ENCODE measurements at regions not wholly inside any gene's neighbourhood (a gene's known extent, or its start where the extent isn't known, plus 50 kb on each side); places are given as distances from the start of the nearest gene placed in this dataset.

GRCh38 chr1:182295697-182296096, 95.9 kb downstream of the GLUL start:
- Histone ChIP-seq H3K36me3 (ENCODE audit: control insufficient read depth, insufficient read depth, low read length) (no peaks in the 10 kb centered on the region), H3K27ac (ENCODE audit: low read length) (no peak overlapping the region), H3K4me1 (ENCODE audit: control insufficient read depth, insufficient read depth, low read length) (peaks cover 10% of the 10 kb centered on the region), H3K4me3 (ENCODE audit: low read length) (no peak overlapping the region), H3K27me3 (ENCODE audit: control insufficient read depth, insufficient read depth, low read length) (no peaks in the 10 kb centered on the region), H3K9me3 (replicated peaks; ENCODE audit: control insufficient read depth, low read depth, low read length) (no peaks in the 10 kb centered on the region)
- WGBS (ENCODE audit: insufficient coverage), result 67% methylated on average over 1 of the region's 1 CpG
- DNase-seq, result no peak

GRCh38 chr1:182293119-182293589, 98.4 kb downstream of the GLUL start:
- Histone ChIP-seq H3K27ac (ENCODE audit: low read length) (no peak overlapping the region), H3K4me3 (ENCODE audit: low read length) (no peak overlapping the region), H3K9me3 (replicated peaks; ENCODE audit: control insufficient read depth, low read depth, low read length) (no peaks in the 10 kb centered on the region), H3K36me3 (ENCODE audit: control insufficient read depth, insufficient read depth, low read length) (no peaks in the 10 kb centered on the region), H3K27me3 (ENCODE audit: control insufficient read depth, insufficient read depth, low read length) (no peaks in the 10 kb centered on the region), H3K4me1 (ENCODE audit: control insufficient read depth, insufficient read depth, low read length) (peaks cover 6% of the 10 kb centered on the region)
- WGBS (ENCODE audit: insufficient coverage), result 60% methylated on average over 5 of the region's 5 CpGs
- no peak for DNase-seq

DNA sequence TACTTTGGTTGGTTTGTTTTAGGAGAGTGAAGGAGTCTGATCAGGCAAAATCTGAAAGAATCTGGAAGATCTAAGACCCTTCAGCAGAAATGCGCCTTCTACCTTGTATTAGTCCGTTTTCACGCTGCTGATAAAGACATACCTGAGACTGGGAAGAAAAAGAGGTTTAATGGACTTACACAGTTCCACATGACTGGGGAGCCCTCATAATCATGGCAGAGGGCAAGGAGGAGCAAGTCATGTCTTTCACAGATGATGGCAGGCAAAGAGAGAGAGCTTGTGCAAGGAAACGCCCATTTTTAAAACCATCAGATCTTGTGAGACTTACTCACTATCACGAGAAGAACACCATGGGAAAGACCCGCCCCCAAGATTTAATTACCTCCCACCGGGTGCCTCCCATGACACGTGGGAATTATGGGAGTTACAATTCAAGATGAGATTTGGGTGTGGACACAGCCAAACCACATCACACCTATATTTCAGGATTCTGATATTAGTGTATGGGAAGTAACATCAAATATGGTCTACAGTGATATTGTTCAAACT, 99.3 kb downstream of the GLUL start:
- Histone ChIP-seq H3K4me3 (ENCODE audit: low read length) (no peak overlapping the region), H3K9me3 (replicated peaks; ENCODE audit: control insufficient read depth, low read depth, low read length) (no peaks in the 10 kb centered on the region), H3K36me3 (ENCODE audit: control insufficient read depth, insufficient read depth, low read length) (no peaks in the 10 kb centered on the region), H3K27me3 (ENCODE audit: control insufficient read depth, insufficient read depth, low read length) (no peaks in the 10 kb centered on the region), H3K27ac (ENCODE audit: low read length) (no peak overlapping the region), H3K4me1 (ENCODE audit: control insufficient read depth, insufficient read depth, low read length) (peaks cover 6% of the 10 kb centered on the region)
- WGBS (ENCODE audit: insufficient coverage), result 100% methylated on average over 1 of the region's 8 CpGs
- no peak for DNase-seq

- Histone ChIP-seq H3K4me1 (ENCODE audit: control insufficient read depth, insufficient read depth, low read length) (peaks cover 6% of the 10 kb centered on the region), H3K4me3 (ENCODE audit: low read length) (no peak overlapping the region), H3K9me3 (replicated peaks; ENCODE audit: control insufficient read depth, low read depth, low read length) (no peaks in the 10 kb centered on the region), H3K27me3 (ENCODE audit: control insufficient read depth, insufficient read depth, low read length) (no peaks in the 10 kb centered on the region), H3K27ac (ENCODE audit: low read length) (no peak overlapping the region), H3K36me3 (ENCODE audit: control insufficient read depth, insufficient read depth, low read length) (no peaks in the 10 kb centered on the region)
- no peak for DNase-seq
- 85% methylated on average over 1 of the region's 3 CpGs for WGBS (ENCODE audit: insufficient coverage)
Measured at GRCh38 chr1:182291584-182292192, 99.9 kb downstream of the GLUL start.

GRCh38 chr1:182288749-182289604, 102.6 kb downstream of the GLUL start:
- DNase-seq, result no peak
- WGBS (ENCODE audit: insufficient coverage), result 97% methylated on average over 3 of the region's 4 CpGs
- no peak overlapping the region for H3K4me3 ChIP-seq (ENCODE audit: low read length)
- no peaks in the 10 kb centered on the region for H3K36me3 ChIP-seq (ENCODE audit: control insufficient read depth, insufficient read depth, low read length)
- H3K4me1 ChIP-seq (ENCODE audit: control insufficient read depth, insufficient read depth, low read length), result peaks cover 8% of the 10 kb centered on the region
- no peaks in the 10 kb centered on the region for H3K27me3 ChIP-seq (ENCODE audit: control insufficient read depth, insufficient read depth, low read length)
- no peak overlapping the region for H3K27ac ChIP-seq (ENCODE audit: low read length)
- no peaks in the 10 kb centered on the region for H3K9me3 ChIP-seq (replicated peaks; ENCODE audit: control insufficient read depth, low read depth, low read length)

- WGBS (ENCODE audit: insufficient coverage), result 70% methylated on average over 2 of the region's 2 CpGs
Measured at GRCh38 chr1:182286761-182287160, 104.8 kb downstream of the GLUL start.

DNA sequence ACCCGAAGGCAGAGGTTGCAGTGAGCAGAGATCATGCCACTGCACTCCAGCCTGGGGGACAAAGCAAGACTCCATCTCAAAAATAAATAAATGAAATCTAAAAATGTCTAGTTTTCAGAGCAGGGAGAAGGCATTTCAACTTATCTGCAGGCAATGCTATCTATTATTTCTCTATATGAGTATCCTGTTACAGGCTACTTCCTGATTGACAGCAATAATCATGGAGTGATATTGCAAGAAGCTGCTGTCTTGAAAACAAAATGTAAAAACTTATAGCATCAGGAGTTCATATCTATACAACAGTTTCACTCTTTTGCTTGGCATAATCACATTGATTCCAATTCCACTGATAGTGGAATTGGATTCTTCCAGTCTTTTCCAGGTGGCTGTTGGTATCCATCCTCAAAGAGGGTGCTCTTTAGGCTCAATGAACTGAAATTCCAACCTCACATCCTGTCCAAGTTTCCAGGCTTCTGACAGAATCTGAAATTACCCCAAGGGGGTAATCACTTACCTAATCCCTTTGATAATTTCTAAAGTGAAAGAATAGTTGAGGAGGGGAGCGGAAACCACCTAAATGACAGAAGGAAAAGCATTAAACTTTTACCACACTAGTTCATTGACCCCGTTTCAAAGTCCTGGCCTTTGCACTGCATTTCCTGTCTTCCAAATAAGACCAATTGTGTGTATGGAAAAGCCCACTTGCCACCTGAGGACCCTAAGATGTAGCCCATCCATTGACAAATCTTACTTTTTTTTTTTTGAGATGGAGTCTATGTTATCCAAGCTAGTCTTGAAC, 107.6 kb downstream of the GLUL start:
- H3K4me1 ChIP-seq (ENCODE audit: control insufficient read depth, insufficient read depth, low read length), result peaks cover 21% of the 10 kb centered on the region
- no peak for DNase-seq
- H3K4me3 ChIP-seq (ENCODE audit: low read length), result no peak overlapping the region
- no peak overlapping the region for H3K27ac ChIP-seq (ENCODE audit: low read length)
- no peaks in the 10 kb centered on the region for H3K27me3 ChIP-seq (ENCODE audit: control insufficient read depth, insufficient read depth, low read length)
- no peaks in the 10 kb centered on the region for H3K36me3 ChIP-seq (ENCODE audit: control insufficient read depth, insufficient read depth, low read length)
- H3K9me3 ChIP-seq (replicated peaks; ENCODE audit: control insufficient read depth, low read depth, low read length), result no peaks in the 10 kb centered on the region
- WGBS (ENCODE audit: insufficient coverage), result no CpG with 5 or more reads among the region's 3 CpGs

More at GRCh38 chr1:182286761-182287160, 104.8 kb downstream of the GLUL start:
- H3K9me3 ChIP-seq (replicated peaks; ENCODE audit: control insufficient read depth, low read depth, low read length), result no peaks in the 10 kb centered on the region
- no peaks in the 10 kb centered on the region for H3K36me3 ChIP-seq (ENCODE audit: control insufficient read depth, insufficient read depth, low read length)
- no peak overlapping the region for H3K27ac ChIP-seq (ENCODE audit: low read length)
- no peak overlapping the region for H3K4me3 ChIP-seq (ENCODE audit: low read length)
- no peak for DNase-seq
- peaks cover 10% of the 10 kb centered on the region for H3K4me1 ChIP-seq (ENCODE audit: control insufficient read depth, insufficient read depth, low read length)
- H3K27me3 ChIP-seq (ENCODE audit: control insufficient read depth, insufficient read depth, low read length), result no peaks in the 10 kb centered on the region

- H3K27ac ChIP-seq (ENCODE audit: low read length), result no peak overlapping the region
Measured at GRCh38 chr1:182281541-182281940, 110.0 kb downstream of the GLUL start.

DNA sequence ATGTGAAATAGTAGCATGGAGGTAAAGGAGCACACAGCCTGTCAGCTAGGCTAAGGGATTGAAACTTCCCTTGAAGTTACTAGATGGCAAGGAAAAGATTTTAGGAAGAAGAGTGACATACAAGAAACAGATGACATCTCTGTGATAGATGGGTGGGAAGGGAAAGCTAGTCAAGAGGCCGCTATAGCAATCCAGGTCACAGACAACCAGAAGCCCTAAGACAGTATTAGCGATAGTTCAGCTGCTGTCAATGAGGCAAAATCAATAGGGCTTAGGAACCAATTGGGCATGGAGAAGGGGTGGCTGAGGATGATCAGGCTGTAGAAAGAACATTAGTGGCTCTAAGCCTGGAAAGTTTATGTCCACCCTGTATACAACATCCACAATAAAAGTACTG, 111.1 kb downstream of the GLUL start:
- Histone ChIP-seq H3K27me3 (ENCODE audit: control insufficient read depth, insufficient read depth, low read length) (no peaks in the 10 kb centered on the region), H3K36me3 (ENCODE audit: control insufficient read depth, insufficient read depth, low read length) (no peaks in the 10 kb centered on the region), H3K4me1 (ENCODE audit: control insufficient read depth, insufficient read depth, low read length) (peaks cover 21% of the 10 kb centered on the region), H3K27ac (ENCODE audit: low read length) (peak overlapping the region; percentile 73), H3K4me3 (ENCODE audit: low read length) (no peak overlapping the region), H3K9me3 (replicated peaks; ENCODE audit: control insufficient read depth, low read depth, low read length) (no peaks in the 10 kb centered on the region)
- no peak for DNase-seq
- WGBS (ENCODE audit: insufficient coverage), result 90% methylated on average over 2 of the region's 2 CpGs

More at GRCh38 chr1:182281541-182281940, 110.0 kb downstream of the GLUL start:
- no peaks in the 10 kb centered on the region for H3K27me3 ChIP-seq (ENCODE audit: control insufficient read depth, insufficient read depth, low read length)
- 56% methylated on average over 6 of the region's 6 CpGs for WGBS (ENCODE audit: insufficient coverage)
- no peaks in the 10 kb centered on the region for H3K9me3 ChIP-seq (replicated peaks; ENCODE audit: control insufficient read depth, low read depth, low read length)
- H3K4me3 ChIP-seq (ENCODE audit: low read length), result no peak overlapping the region
- H3K4me1 ChIP-seq (ENCODE audit: control insufficient read depth, insufficient read depth, low read length), result peaks cover 21% of the 10 kb centered on the region
- no peaks in the 10 kb centered on the region for H3K36me3 ChIP-seq (ENCODE audit: control insufficient read depth, insufficient read depth, low read length)
- peak; percentile 47 for DNase-seq

All from muscle of leg (tissue), 3 donors.